SK-N-MC (cell line): ENCODE measurements at regions not wholly inside any gene's neighbourhood (a gene's known extent, or its start where the extent isn't known, plus 50 kb on each side); places are given as distances from the start of the nearest gene placed in this dataset.

Source experiments
- EZH2 ChIP-seq: fragments of 200-600 bp; sonication (generic); IDR thresholded peaks from one replicate; pipeline ENCODE4 v1.6.1; 2017; ENCODE audit warnings: antibody characterized with exemption
- FOXP2 ChIP-seq: optimal IDR thresholded peaks from 2 replicates; pipeline ENCODE3; 2011; ENCODE audit warnings: mild to moderate bottlenecking, moderate library complexity; ENCODE audit not compliant: insufficient read depth; ENCODE audit errors: extremely low read length, control extremely low read depth
- POLR2AphosphoS5 ChIP-seq: IDR thresholded peaks from 2 replicates; pipeline ENCODE4 v1.6.1; 2012; ENCODE audit warnings: mild to moderate bottlenecking, low read depth, low read length, borderline replicate concordance

DNA sequence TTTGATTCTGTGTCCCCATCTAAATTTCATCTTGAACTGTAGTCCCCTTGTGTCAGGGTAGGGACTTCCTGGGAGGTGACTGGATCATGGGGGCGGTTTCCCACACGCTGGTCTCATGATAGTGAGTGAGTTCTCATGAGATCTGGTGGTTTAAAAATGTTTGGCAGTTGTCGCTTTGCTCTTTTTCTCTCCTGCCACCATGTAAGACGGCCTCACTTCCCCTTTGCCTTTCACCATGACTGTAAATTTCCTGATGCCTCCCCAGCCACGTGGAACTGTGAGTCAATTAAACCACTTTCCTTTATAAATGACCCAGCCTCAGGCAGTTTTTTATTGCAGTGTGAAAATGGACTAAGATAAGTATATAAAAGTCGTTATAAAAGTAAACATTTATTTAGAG, 80.5 kb upstream of the SGK1 start:
- TF ChIP-seq POLR2AphosphoS5 (no peak), EZH2 (no peak), FOXP2 (no peak)
